GM13977 (cell line): ENCODE measurements at regions not wholly inside any gene's neighbourhood (a gene's known extent, or its start where the extent isn't known, plus 50 kb on each side); places are given as distances from the start of the nearest gene placed in this dataset.
"Not testable (repeated sequence)": the region's sequence is repeated elsewhere in the genome, so short reads cannot be mapped to it uniquely, and the experiment has no call there.

Source experiments
- DNase-seq: peaks from one replicate; pipeline ENCODE4 v3.0.0; 2012; ENCODE audit warnings: low spot score
- in situ Hi-C: fragments of 300-500 bp; cut with MboI; formaldehyde crosslinking; loops from one replicate; pipeline ENCODE4 v1.12.0; 2022; ENCODE audit warnings: low sequenced_read_pairs, low pct_unique_long_range_greater_than_20kb, mixed read lengths, inconsistent platforms; ENCODE audit not compliant: unreplicated experiment
- TF ChIP-seq, protein P1 (sequence below): IDR thresholded peaks from 2 replicates; pipeline ENCODE4 v1.5.1; 2012; ENCODE audit warnings: mild to moderate bottlenecking, control low read depth; ENCODE audit not compliant: insufficient read depth; ENCODE audit errors: extremely low read depth, missing control alignments

DNA sequence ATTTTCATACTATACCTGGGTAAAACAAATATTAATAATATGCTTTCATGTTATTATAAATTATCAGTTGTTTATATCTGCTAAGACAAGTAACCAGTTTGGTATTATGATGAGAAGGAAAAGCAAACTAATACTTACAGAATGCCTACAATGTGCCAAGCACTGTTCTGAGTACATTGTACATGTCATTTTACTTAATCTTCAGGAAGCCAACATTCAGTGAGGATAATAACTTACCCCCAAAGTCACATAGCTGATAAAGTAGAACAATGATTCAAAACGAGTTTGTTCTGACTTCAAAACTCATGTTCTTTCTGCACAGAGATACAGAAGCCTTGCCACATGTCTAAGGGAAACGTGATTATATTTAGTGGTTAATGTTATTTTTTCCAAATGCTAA, 89.0 kb upstream of the DIO2 start:
- in situ Hi-C loops: no loop called here
- TF ChIP-seq, protein P1, sequence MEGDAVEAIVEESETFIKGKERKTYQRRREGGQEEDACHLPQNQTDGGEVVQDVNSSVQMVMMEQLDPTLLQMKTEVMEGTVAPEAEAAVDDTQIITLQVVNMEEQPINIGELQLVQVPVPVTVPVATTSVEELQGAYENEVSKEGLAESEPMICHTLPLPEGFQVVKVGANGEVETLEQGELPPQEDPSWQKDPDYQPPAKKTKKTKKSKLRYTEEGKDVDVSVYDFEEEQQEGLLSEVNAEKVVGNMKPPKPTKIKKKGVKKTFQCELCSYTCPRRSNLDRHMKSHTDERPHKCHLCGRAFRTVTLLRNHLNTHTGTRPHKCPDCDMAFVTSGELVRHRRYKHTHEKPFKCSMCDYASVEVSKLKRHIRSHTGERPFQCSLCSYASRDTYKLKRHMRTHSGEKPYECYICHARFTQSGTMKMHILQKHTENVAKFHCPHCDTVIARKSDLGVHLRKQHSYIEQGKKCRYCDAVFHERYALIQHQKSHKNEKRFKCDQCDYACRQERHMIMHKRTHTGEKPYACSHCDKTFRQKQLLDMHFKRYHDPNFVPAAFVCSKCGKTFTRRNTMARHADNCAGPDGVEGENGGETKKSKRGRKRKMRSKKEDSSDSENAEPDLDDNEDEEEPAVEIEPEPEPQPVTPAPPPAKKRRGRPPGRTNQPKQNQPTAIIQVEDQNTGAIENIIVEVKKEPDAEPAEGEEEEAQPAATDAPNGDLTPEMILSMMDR: no peak
- no peak for DNase-seq

DNA sequence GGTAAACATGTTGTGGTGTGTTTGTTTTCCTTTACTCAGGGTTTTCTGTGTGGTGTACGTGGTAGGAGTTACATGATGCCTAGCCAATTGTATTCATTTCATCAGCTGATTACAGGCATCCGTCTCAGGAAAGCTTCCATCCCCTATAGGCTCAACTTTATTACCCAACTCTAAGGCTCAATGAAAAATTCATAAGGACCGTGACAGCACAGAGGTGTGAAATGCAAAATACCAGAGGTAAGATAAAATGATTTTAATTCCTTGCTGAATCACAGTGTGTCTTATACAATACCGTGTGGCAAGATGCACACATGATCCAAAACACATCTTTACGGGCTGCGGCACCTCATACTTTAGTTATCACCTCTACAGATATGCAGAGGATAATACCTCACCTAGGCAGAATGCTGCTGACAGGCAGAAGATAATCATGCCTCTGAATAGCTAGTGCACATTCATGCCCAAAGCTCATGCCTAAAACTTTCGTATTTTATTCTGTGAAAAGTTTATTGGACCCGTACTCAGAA, 87.2 kb upstream of the DIO2 start:
- in situ Hi-C loops: no loop called here
- TF ChIP-seq, protein P1: no peak
- no peak for DNase-seq

DNA sequence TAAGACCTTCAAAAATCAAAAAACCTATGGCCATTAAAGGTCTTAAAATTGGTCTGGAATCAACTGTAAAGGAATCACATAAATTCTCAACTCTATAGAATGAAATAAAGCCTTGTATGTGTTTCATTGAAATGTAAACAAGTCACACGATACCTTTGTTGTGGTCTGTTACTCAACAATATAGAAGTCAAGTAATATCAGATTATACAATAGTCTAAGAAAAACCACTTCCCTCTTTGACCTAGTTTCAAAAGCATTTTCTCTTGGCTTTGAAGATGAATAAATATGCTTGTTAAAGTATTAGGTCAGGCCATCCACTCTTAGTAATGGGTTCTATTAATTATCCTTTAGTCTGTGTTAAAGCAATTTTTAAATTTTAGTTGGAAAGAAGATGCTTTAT, 79.8 kb upstream of the DIO2 start:
- TF ChIP-seq, protein P1: no peak
- in situ Hi-C loops: no loop called here
- DNase-seq: no peak

GRCh38 chr14:80286744-80287143, 75.4 kb upstream of the DIO2 start:
- DNase-seq, in situ Hi-C loops: not testable (repeated sequence)

- TF ChIP-seq, protein P1: no peak
- DNase-seq: no peak
- in situ Hi-C loops: no loop called here
Measured at GRCh38 chr14:80278293-80279023, 67.2 kb upstream of the DIO2 start.

GRCh38 chr14:80275208-80275850, 64.0 kb upstream of the DIO2 start:
- in situ Hi-C loops: no loop called here
- TF ChIP-seq, protein P1: no peak
- no peak for DNase-seq

DNA sequence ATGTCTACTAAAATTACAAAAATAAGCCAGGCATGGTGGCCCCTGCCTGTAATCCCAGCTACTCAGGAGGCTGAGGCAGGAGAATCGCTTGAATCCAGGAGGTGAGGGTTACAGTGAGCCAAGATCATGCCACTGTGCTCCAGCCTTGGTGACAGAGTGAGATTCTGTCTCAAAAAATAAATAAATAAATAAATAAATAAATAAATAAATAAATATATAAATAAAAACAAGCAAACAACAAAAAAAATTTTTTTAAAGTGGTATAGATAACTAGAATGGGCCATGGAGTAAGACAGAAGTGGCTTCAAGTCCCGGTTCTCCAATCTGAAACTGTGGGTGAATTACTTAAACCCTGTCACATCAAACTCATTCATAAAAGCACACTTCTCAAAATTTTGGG, 63.0 kb upstream of the DIO2 start:
- DNase-seq, in situ Hi-C loops: not testable (repeated sequence)
